Ecto neural progenitor cell (in vitro differentiated cells): ENCODE measurements at regions not wholly inside any gene's neighbourhood (a gene's known extent, or its start where the extent isn't known, plus 50 kb on each side); places are given as distances from the start of the nearest gene placed in this dataset.

ENCODE experiments used
- DNase-seq: peaks from one replicate; pipeline ENCODE4 v3.0.0-alpha.2; 2018; ENCODE audit warnings: low spot score

- peak; percentile 30 for DNase-seq
Measured at GRCh38 chr11:10387206-10388083, 67.6 kb upstream of the AMPD3 start.

GRCh38 chr11:10388101-10388500 is 67.0 kb upstream of the AMPD3 start:
- no peak for DNase-seq

- DNase-seq: peak; percentile 20
Measured at GRCh38 chr11:10388574-10388973, 66.5 kb upstream of the AMPD3 start.

DNA sequence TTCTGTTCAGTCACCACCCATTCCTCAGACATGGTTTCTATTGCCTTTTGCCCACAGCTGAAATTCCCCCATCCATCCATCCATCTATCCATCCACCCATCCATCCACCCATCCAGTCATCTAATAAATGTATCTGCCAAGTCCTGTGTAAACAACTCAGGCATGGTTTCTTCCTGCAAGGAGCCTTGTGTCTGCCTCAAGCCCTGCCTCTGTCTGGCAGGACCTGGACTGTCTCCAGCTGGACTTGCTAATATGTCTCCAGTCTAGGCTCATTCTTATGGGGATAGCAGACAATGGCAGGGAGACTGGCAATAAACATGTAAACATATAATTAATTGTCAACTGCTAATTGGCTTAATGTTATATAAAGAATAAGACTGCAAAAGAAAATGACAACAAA is 64.7 kb upstream of the AMPD3 start:
- no peak for DNase-seq

DNA sequence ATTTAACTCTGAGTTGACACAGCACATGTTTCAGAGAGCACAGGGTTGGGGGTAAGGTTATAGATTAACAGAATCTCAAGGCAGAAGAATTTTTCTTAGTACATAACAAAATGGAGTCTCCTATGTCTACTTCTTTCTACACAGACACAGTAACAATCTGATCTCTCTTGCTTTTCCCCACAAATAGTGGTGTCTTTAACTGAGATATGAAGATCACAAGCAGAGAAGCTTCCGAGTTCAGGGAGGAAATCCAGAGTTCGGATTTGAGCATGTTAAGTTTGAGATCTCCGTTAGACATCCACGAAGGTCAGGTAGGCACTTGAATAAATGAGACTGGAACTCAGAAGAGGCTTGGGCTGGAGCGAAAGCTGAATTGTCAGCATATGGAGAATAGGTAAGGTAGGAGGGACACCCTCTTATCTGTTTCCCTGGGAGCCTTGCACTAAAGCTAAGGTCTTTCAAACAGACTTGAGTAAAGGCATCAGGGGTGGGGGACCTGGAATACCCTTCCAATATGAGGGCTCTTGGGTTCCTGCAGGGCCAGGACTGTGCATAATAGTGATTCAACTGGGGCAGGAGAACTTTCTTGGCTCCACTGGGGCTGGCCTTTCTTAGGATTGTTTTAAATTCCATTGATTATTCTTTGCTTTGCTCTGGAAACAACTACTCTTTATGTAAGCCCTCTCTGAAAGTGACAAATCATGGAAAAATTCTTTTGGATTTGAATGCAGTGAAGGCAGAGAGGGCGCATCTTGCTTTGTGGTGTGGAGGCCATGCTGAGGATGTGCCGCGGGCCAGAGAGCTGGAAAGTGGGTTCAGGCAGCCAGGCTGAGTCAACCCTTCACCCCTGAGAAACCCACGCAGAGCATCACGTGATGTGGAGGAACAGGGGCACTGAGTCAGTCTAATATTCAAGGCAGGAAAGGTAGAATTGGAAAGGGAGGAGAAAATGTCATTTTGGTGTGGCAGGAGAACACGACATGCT is 62.7 kb upstream of the AMPD3 start:
- no peak for DNase-seq

DNA sequence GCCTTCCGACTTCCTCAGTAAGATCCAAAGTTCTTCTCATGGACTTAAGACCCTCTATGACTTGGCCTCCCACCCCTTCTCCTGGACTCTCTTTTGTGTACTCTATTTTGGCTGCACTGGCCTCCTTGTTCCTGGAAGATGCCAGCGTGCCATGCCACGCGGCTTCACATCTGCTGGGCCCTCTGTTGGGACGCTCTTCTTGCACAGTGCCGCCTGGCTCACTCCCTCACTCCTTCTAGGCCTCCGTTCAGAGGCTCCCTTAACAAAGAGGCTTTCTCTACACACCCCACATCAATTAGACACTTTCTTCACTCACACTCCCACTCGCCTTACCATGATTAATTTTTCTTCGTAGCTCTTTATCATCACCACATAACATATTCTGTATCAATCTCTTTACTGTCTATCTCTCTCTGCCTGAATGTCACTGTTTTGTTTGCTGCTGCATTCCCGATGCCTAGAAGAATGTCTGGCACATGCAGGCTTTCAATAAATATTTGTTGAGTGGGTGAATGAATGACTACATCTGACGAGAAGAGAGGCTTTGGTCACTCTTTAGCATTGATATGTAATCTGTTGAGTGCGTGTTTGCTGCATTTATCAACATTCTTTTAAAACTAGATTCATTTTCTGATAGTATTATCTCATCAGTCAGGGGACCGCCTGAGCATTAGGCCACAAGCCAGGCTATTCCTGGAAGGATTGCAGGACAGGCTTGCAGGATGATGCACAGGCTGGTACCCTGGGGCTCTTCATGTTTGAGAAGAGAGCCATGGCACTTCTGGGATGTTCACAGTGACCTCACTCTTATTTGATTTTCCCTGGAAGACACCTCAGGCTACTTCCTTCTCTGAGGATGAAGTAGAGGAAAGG is 60.6 kb upstream of the AMPD3 start:
- peak; percentile 26 for DNase-seq

DNA sequence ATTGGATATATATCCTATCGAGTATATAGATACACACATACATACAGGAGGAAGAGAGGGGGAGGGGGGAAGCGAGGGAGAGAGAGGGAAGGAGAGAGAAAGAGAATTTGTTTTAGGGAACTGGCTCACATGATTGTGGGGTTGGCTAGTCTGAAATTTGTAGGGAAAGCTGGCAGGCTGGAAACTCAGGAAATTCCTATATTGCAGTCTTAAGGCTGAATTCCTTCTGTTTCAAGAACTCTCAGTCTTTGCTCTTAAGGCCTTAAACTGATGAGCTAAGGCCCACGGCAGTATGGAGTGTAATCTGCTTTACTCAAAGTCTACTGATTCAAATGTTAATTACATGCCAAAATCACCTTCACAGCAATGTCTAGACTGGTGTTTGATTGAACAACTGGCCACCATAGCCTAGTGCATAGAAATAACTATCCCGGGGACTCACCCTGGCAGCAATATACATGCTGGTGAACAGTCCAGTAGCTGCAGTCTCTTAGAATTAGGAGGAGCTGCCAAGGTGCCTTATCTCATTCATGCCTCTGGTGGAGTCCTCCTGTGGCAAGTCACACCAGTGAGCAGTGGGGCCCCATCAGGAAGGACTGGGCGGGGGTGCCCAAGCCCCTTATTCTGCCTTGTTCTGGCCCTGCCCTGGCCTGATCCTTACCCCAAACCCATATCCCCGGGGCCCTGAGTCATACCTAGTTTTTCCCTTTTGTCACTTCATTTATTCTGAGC is 59.7 kb upstream of the AMPD3 start:
- DNase-seq: peak; percentile 29

- DNase-seq: no peak
Measured at GRCh38 chr11:10396771-10397170, 58.3 kb upstream of the AMPD3 start.

- DNase-seq: peak; percentile 15
Measured at GRCh38 chr11:10397226-10397987, 57.7 kb upstream of the AMPD3 start.

- peak; percentile 44 for DNase-seq
Measured at GRCh38 chr11:10398525-10398924, 56.5 kb upstream of the AMPD3 start.

DNA sequence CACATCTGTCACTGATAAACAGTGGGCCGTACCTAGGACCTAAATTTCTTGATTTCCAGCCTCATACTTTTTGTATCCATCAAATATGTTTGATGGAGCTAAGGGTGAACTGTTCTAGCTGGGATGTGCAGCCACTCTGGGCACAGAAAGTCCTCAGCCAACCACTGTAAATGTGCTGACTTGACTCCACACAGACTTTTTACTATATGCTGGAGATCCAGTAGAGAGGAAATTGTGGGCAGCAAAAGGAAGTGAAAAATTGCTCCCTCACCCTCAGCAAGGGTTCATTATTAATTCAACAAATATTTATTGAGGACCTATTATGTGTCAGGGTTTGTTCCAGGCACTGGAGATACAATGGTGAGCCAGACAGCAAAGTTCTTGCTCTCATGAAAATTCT is 54.2 kb upstream of the AMPD3 start:
- DNase-seq: no peak

- no peak for DNase-seq
Measured at GRCh38 chr11:10401256-10401655, 53.8 kb upstream of the AMPD3 start.

- no peak for DNase-seq
Measured at GRCh38 chr11:10401696-10402392, 53.2 kb upstream of the AMPD3 start.
